ENCODE measurements at regions not wholly inside any gene's neighbourhood (a gene's known extent, or its start where the extent isn't known, plus 50 kb on each side); places are given as distances from the start of the nearest gene placed in this dataset.

- WGBS, 2 experiments (ENCODE audit: insufficient coverage in 1 of 2, insufficient read length in 1 of 2): 96 to 97% methylated on average over 7 to 9 of the region's 9 CpGs
- DNase-seq: no peak
- H3K27ac ChIP-seq (ENCODE audit: low read depth, low read length): no peak overlapping the region
- no peaks in the 10 kb centered on the region for H3K36me3 ChIP-seq (ENCODE audit: control insufficient read depth, insufficient read depth, low read length)
- no peaks in the 10 kb centered on the region for H3K27me3 ChIP-seq (ENCODE audit: control insufficient read depth, insufficient read depth, low read length, poor library complexity, severe bottlenecking)
- TF ChIP-seq CTCF (conservative IDR thresholded peaks at IDR 0.05): no peak
- Mint-ChIP-seq H3K4me3 (no peak overlapping the region), H3K27me3 (ENCODE audit: insufficient read depth) (no peaks in the 10 kb centered on the region), H3K27ac (no peak overlapping the region), H3K9me3 (no peaks in the 10 kb centered on the region), H3K4me1 (peaks cover 9% of the 10 kb centered on the region), H3K36me3 (ENCODE audit: low read depth) (peaks cover 11% of the 10 kb centered on the region)
- no peaks in the 10 kb centered on the region for H3K9me3 ChIP-seq (ENCODE audit: control insufficient read depth, low read length)
- no peak overlapping the region for H3K4me3 ChIP-seq (ENCODE audit: low read length)
- no peaks in the 10 kb centered on the region for H3K4me1 ChIP-seq (ENCODE audit: control insufficient read depth, insufficient read depth, low read length)
- H3K9ac ChIP-seq (ENCODE audit: extremely low read depth, low read length, poor library complexity, severe bottlenecking): no peak overlapping the region
Observed at GRCh38 chr2:120812866-120813265, 77.2 kb downstream of the GLI2 start.

- peaks cover 4% of the 10 kb centered on the region for H3K36me3 Mint-ChIP-seq (ENCODE audit: low read depth)
- H3K4me1 Mint-ChIP-seq: peaks cover 11% of the 10 kb centered on the region
- H3K9me3 Mint-ChIP-seq: no peaks in the 10 kb centered on the region
- no peak overlapping the region for H3K4me3 Mint-ChIP-seq
- H3K4me1 ChIP-seq (ENCODE audit: control insufficient read depth, insufficient read depth, low read length): no peaks in the 10 kb centered on the region
- H3K9me3 ChIP-seq (ENCODE audit: control insufficient read depth, low read length): no peaks in the 10 kb centered on the region
- no peak overlapping the region for H3K4me3 ChIP-seq (ENCODE audit: low read length)
- no peak for TF ChIP-seq CTCF (conservative IDR thresholded peaks at IDR 0.05)
- no peak overlapping the region for H3K27ac ChIP-seq (ENCODE audit: low read depth, low read length)
- no peaks in the 10 kb centered on the region for H3K27me3 Mint-ChIP-seq (ENCODE audit: insufficient read depth)
- no peak overlapping the region for H3K27ac Mint-ChIP-seq
- no peak overlapping the region for H3K9ac ChIP-seq (ENCODE audit: extremely low read depth, low read length, poor library complexity, severe bottlenecking)
- H3K36me3 ChIP-seq (ENCODE audit: control insufficient read depth, insufficient read depth, low read length): no peaks in the 10 kb centered on the region
- 94% methylated on average over 6 of the region's 6 CpGs for WGBS, 2 experiments (ENCODE audit: insufficient coverage in 1 of 2, insufficient read length in 1 of 2)
- H3K27me3 ChIP-seq (ENCODE audit: control insufficient read depth, insufficient read depth, low read length, poor library complexity, severe bottlenecking): no peaks in the 10 kb centered on the region
- DNase-seq: no peak
Observed at GRCh38 chr2:120814352-120814751, 78.7 kb downstream of the GLI2 start.

GRCh38 chr2:120815292-120815691 lies 79.6 kb downstream of the GLI2 start:
- H3K36me3 Mint-ChIP-seq (ENCODE audit: low read depth): peaks cover 4% of the 10 kb centered on the region
- Histone ChIP-seq H3K4me3 (ENCODE audit: low read length) (no peak overlapping the region), H3K27me3 (ENCODE audit: control insufficient read depth, insufficient read depth, low read length, poor library complexity, severe bottlenecking) (no peaks in the 10 kb centered on the region), H3K9me3 (ENCODE audit: control insufficient read depth, low read length) (no peaks in the 10 kb centered on the region), H3K27ac (ENCODE audit: low read depth, low read length) (no peak overlapping the region), H3K36me3 (ENCODE audit: control insufficient read depth, insufficient read depth, low read length) (no peaks in the 10 kb centered on the region), H3K9ac (ENCODE audit: extremely low read depth, low read length, poor library complexity, severe bottlenecking) (no peak overlapping the region), H3K4me1 (ENCODE audit: control insufficient read depth, insufficient read depth, low read length) (peaks cover 1% of the 10 kb centered on the region)
- no peaks in the 10 kb centered on the region for H3K9me3 Mint-ChIP-seq
- peaks cover 6% of the 10 kb centered on the region for H3K4me1 Mint-ChIP-seq
- H3K4me3 Mint-ChIP-seq: no peak overlapping the region
- no peak overlapping the region for H3K27ac Mint-ChIP-seq
- TF ChIP-seq CTCF (conservative IDR thresholded peaks at IDR 0.05): no peak
- no peak for DNase-seq
- 89 to 95% methylated on average over 10 to 12 of the region's 12 CpGs for WGBS, 2 experiments (ENCODE audit: insufficient coverage in 1 of 2, insufficient read length in 1 of 2)
- H3K27me3 Mint-ChIP-seq (ENCODE audit: insufficient read depth): no peaks in the 10 kb centered on the region
